GM21367 (cell line): ENCODE measurements at regions not wholly inside any gene's neighbourhood (a gene's known extent, or its start where the extent isn't known, plus 50 kb on each side); places are given as distances from the start of the nearest gene placed in this dataset.

ENCODE experiments used
- ATAC-seq: cut with Tn5 transposase; IDR thresholded peaks from one replicate; pipeline ENCODE4 v1.9.1; 2021; ENCODE audit not compliant: unreplicated experiment

- ATAC-seq, result no peak
These were observed 288.1 kb downstream of the GADD45G start for GRCh38 chr9:89892920-89893319.

- no peak for ATAC-seq
These were observed 289.1 kb downstream of the GADD45G start for GRCh38 chr9:89893886-89894285.

DNA sequence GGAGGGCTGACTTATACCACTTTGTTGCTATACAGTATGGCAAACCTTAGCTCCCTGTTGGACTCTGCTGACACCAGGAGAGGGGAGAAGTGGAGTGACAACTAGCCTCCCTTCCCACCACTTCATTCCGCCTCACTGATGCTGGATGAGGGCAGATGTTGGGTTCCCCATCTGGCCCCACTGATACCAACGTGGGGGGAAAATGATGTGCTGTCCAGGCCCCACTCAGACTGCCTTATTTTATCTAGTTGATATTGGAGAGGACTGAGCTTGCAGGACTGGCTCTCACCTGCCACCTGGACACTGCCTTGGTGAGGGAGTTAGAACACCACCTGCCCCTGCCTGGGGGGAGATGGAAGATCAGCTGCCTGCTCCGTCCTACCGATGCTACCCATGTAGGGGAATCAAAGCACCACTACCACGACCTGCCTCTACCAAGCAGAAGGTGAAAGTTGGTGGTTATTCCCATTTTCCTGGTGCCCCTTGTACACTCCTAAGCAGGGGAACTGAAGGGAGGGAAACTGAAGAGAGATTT, 292.1 kb downstream of the GADD45G start:
- no peak for ATAC-seq

GRCh38 chr9:89899573-89899972, 294.8 kb downstream of the GADD45G start:
- ATAC-seq, result no peak

GRCh38 chr9:89901920-89902319, 297.1 kb downstream of the GADD45G start:
- ATAC-seq, result no peak

DNA sequence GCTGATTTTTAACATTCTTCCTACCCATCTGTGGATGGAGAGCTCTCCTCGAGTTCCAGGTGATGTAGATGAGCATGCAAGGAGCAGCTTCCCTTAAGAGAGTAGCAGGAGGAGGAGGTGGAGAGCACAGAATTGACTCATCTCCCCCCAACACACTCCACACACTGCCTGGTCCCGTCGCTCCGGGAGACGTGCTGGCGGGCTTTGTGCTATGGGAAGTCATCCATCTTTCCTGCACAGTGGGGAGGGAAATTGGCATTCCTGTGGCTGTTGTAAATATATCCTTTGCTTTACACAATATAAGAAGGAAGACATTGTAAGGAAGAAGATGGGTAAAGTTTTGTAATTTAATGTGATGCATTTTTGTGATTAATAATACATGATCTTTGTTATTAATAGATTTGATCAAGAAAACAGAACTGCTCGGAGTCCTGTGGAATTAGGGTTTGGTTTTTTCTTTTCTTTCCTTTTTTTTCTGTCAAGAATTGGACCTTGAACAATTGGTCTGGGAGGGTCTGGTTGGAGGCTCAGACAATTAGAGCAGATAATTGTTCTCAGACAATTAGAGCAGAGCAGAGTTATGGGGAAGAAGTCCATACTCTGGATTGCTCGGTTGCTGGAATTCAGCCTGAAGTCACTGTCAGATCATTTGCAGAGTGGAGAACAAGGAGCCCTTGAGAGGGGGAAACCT, 297.8 kb downstream of the GADD45G start:
- no peak for ATAC-seq

- no peak for ATAC-seq
These were observed 298.3 kb downstream of the GADD45G start for GRCh38 chr9:89903141-89903475.

- no peak for ATAC-seq
These were observed 301.0 kb downstream of the GADD45G start for GRCh38 chr9:89905606-89906338.

- ATAC-seq, result no peak
These were observed 307.2 kb downstream of the GADD45G start for GRCh38 chr9:89911721-89912604.

DNA sequence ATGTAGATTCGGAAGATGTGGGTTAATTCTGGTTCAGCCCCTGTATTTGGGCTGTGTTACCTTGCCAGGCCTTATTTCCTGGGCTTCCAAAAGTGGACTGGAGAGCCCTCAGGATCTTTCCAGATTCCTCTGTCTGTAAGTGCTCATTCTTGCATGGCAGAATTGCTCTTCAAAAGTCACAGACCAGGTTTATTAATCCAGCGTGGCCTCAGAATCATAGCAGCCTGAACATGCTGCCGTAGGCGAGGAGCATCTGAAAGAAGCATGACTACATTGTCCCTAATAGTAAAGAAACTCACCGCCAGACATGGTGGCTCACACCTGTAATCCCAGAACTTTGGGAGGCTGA, 307.8 kb downstream of the GADD45G start:
- ATAC-seq, result no peak

DNA sequence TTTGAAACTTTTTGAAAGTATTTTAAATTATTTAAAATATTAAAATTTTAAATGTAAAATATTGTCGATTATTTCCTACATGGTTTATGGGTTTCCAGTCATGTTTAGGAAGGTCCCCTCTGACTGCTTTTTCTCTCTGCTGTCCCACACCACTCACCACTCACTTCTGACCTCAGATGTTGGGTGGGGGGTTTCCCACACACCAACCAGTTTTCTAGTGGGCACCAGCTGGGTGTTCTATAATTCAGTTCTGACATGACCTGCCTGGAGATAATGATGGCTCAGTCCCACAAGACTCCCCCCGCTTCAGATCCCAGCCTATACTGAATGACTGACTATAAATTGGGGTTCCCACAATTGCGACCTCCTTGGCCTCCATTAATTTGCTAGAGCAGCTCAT, 310.4 kb downstream of the GADD45G start:
- no peak for ATAC-seq

DNA sequence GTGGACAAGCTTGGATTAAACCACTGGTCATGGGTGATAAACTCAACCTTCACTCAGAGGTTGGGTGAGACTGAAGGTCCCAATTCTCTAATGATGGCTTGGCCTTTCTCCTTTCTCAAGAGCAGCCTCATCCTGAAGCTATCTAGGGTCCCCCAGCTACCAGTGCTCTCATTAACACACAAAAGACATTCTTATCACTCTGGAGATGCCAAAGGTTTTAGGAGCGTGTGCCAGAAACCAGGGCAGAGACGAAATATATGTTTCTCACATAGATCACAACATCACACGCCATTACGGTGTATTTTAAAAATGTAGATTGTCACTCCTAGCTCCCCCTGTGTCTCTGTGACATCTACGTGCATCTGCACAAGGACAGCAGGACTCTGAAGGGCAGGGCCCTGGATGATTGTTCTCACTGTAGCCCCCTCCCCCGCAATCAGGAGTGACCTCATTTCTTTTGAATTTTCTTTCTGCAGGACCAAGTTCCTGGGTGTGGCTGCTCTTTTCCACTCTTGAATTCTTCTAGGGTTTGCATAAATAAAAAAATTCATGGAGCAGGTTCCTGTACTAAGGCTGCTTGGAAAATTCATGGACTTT, 311.3 kb downstream of the GADD45G start:
- no peak for ATAC-seq

- ATAC-seq, result no peak
These were observed 313.0 kb downstream of the GADD45G start for GRCh38 chr9:89917861-89918260.

- no peak for ATAC-seq
These were observed 314.4 kb downstream of the GADD45G start for GRCh38 chr9:89919171-89919681.

- no peak for ATAC-seq
These were observed 315.3 kb downstream of the GADD45G start for GRCh38 chr9:89920131-89920530.

- ATAC-seq, result no peak
These were observed 316.1 kb downstream of the GADD45G start for GRCh38 chr9:89920951-89921350.

- ATAC-seq, result no peak
These were observed 317.3 kb downstream of the GADD45G start for GRCh38 chr9:89922099-89922498.

GRCh38 chr9:89923174-89923573, 318.4 kb downstream of the GADD45G start:
- ATAC-seq, result no peak

GRCh38 chr9:89923961-89924504, 319.2 kb downstream of the GADD45G start:
- ATAC-seq, result no peak

DNA sequence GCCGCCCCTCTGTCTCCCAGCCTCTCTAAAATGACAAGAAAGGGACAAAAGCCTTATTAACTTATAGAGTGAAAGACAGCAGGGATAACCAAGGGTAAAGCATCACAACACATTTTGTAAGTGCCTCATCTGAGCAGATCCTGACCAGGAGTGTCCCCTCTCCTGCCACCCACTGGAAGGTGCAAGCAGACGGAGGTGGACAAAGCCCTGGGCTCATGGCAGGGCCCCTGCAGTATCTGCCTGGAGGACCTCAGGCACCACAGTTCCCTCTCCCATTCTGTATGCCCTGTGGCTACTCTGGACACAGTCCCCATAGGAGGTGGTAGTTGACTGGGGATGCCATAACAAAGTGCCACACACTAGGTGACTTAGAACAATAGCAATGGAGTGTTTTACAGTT, 319.8 kb downstream of the GADD45G start:
- ATAC-seq, result no peak

DNA sequence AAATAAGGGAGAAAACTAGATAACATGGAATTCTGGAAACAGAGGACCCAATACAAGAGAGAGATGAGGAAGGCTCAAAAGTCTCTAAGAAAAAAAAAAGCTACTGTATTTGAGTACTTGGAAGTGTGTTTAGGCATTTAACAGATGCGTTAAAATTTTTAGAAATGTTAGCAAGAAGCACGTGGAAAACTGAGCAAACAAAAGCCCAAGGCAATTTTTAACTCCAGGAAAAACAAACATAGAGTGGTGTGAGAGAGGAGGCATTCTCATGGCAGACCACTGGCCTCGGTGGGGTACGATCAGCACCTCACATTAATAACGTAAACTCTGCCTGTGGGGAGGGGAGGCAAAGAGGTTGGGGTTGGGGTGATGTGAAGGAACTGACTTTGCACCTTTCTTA, 321.4 kb downstream of the GADD45G start:
- ATAC-seq, result no peak
